ENCODE measurements at regions not wholly inside any gene's neighbourhood (a gene's known extent, or its start where the extent isn't known, plus 50 kb on each side); places are given as distances from the start of the nearest gene placed in this dataset.

DNA sequence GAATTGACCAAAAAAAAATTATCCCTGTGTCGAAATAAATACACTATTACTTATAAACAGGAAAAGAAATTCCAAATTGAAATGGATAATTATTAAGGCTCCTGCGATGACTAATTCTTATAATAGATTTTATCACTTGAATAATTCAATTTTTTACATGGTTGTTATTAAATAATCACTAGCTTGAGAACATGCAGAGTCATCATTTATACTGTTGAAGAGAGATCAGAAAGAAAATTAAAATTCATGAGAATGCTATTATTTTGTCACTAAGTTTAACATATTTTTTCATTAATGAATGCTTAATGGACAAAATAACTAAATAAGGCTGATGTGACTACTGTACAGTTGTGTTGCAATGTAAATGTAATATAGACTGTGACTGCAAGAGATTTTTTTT, 1011.3 kb upstream of the C9orf72 start:
- DNase-seq (ENCODE audit: low spot score) (no peak), FAIRE-seq (no peak)

DNA sequence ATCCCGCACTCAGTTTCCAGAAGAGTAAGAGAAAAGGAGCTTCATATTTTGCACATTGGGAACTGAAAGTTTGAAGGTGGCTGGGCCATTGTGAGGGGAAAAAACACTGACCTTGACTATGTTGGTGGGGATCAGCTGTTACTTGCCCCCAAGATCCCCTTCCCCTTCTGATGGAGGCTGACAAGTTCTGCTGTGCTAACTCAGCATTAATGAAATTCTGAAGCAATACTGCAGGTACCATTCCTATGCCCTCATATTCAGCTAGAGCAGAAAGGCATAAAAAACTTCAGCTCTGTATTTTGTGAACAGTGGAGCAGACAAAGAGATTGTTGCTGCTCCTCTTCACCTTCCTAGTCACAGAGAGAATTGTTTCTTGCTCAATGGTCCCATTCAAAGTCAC, 1013.8 kb upstream of the C9orf72 start:
- DNase-seq (ENCODE audit: low spot score) (no peak), FAIRE-seq (no peak)

DNA sequence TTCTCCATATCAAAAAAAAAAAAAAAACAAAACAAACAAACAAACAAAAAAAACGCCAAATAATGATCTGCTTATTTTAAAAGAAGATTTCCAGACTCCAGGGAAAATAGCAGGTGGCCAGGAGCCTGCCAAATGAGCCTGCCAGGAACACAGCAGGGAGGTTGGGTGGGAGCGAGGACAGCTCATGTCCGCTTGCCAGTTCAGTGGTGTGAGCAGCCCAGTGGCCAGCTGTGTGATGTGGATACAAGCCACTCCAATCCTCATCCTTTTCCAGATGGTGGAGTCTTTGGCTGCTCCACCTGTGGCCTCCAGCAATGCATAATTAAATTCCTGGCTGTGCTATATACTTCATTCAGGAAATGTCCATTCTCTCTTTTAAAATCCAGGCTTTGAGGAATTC, 1025.1 kb upstream of the C9orf72 start:
- DNase-seq (ENCODE audit: low spot score): no peak
- FAIRE-seq: no peak

DNA sequence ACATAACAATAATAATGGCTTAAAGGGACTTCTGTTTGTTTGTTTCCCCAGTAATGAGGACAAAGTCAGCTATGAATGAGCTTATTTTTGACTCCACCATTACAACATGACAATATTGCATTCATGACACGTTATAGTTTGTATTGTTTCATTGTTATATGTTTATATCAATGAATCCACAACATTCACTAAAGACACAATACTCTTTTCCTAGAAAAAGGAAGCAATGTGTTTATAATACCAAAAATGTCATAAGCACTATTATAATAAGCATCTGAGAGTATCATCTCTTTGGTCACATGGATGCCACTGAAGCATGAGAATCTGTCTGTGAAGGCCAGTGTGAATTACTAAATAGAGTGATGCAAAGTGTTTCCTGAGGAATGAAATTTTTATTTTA, 1026.9 kb upstream of the C9orf72 start:
- FAIRE-seq (no peak), DNase-seq (ENCODE audit: low spot score) (no peak)

DNA sequence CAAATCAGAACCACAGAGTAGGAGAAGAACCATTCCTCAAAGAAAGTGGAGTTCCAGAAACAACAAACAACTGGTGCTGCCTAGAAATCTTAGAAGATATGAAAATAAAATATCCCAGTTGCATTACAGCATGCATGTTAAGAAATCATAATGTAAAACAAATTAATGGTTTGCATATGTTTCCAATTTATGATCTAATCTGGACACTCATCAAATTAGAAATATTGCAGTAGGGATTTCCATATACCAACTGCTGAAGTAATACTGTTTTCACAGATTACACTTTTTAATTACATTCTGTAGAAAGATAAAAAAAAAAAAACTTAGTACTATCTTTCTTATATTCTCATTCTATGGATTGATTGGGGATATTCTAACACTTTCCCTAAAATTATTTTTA, 1034.6 kb upstream of the C9orf72 start:
- FAIRE-seq (no peak), DNase-seq (ENCODE audit: low spot score) (no peak)

DNA sequence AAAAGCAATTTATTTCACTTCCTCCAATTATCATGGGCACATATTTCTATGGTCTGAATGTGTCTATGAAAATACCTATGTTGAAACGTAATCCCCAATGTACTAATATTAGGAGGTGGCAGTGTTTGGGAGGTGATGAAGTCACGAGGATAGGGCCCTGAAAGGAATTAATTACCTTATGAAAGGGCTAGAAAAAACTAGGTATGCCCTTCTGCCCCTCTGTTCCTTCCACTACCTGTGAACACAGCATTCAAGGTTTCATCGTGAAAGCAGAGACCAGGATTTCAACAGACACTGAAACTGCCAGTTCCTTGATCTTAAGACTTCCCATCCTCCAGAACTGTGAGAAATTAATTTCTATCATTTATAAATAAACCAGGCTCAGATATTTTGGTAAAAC, 1037.1 kb upstream of the C9orf72 start:
- FAIRE-seq (peak; percentile 30), DNase-seq (ENCODE audit: low spot score) (no peak)

DNA sequence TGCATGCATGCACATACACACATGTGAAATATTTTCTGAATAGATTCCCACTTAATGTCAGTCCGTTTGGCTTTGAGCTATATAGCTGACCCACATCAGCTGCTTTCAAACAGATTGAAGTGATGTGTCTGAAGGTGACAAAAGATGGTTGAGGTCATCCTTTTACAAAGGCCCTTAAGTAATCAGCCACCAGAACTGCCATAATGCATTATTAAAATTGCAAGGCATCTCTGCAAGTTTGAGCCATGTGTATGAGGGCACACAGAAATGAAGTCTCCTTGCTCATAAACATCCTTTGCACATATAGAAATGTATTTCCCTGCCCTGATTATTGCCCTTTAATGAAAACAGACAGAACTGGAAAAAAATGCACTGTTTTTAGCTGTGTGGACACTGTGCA, 1043.0 kb upstream of the C9orf72 start:
- no peak for FAIRE-seq
- DNase-seq (ENCODE audit: low spot score): no peak

DNA sequence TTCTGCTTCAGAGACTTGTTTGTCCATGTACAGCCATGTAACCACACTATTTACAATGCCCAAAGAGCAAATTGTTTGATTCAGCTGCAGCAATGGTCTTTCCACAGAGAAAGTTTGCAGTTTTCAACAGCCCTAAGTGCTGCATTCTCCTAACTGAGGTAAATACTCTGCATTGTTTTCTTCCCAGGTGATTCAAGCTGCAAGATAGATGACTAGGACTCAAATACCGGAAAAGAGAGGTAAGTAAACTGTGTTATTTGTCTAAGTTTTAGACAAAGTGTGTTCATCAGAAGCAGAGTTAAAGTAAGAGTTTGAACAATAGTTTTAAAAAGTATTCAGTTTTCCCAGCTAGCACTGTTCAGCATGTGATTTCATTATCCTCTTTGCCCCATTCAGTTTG, 1046.7 kb upstream of the C9orf72 start:
- FAIRE-seq: no peak

DNA sequence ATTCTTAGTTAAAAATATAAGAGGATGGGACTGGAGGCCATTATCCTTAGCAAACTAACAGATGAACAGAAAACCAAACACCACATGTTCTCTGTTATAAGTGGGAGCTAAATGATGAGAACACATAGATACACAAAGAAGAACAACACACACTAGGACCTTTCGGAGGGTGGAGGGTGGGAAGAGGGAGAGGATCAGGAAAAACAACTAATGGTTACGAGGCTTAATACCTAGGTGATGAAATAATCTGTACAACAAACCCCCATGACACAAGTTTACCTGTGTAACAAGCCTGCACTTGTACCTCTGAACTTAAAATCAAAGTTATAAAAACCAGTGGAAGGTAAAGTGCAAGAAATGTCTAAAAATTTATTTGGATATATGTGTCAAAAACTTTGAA, 1047.4 kb upstream of the C9orf72 start:
- FAIRE-seq (no peak), DNase-seq (ENCODE audit: low spot score) (no peak)

More for the DNA sequence above, 1046.7 kb upstream of the C9orf72 start:
- DNase-seq (ENCODE audit: low spot score): no peak

DNA sequence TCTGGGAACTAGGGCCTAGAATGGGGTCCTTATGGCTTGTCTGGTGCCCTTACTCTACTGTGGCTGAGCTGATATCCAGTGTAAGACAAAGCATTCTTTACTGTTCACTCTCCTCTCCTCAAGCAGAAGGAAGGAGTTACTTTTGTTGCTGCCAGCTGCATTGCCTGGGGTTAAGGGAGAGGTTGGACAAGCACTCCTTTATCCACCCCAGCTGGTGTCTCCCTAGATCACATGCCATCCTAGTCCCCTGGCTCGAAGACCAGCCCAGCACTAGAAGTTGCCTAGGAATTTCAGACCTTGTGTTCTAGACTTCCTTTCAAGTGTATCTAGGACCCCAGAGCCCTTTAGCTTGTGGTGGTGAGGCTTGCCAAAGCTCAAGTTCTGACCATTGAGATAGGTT, 1051.5 kb upstream of the C9orf72 start:
- no peak for FAIRE-seq
- DNase-seq (ENCODE audit: low spot score): no peak

DNA sequence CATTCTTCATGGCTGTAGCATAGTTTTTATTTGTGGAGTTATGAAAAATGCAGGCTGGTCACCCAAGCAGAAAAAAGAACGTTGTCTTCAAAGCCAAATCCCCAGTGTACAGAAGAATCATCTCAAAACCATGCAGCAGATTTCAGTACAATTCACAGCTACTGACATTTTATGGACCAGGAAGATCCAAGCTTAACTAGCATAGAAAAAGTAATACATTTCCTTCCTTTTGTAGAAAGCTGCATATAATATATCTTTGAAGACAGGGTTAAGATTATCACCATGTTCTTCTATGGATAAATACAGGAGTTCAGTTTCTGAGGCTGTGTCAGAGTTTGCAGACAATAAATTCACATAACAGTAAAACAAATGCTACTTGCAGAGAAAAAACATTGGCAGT, 1054.8 kb upstream of the C9orf72 start:
- FAIRE-seq (no peak), DNase-seq (ENCODE audit: low spot score) (no peak)

DNA sequence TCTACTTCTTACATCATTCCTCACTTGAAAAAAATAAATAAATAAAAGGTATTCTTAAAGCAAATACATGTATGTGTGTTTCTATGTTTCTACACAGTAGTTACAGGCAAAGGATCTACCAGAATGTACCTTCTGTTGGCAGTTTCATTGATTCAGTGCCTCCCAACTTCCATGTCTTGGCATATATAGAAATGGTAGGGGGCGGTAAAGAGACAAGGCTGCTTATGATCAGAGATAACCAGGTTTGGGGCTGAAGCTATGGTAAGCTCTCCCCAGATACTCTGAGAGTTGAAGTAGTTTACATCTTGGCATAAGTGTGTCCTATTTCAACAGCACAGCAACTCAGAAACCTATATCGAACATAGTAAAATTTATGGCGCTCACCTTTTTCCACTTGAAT, 1075.4 kb upstream of the C9orf72 start:
- FAIRE-seq: no peak
- no peak for DNase-seq (ENCODE audit: low spot score)

DNA sequence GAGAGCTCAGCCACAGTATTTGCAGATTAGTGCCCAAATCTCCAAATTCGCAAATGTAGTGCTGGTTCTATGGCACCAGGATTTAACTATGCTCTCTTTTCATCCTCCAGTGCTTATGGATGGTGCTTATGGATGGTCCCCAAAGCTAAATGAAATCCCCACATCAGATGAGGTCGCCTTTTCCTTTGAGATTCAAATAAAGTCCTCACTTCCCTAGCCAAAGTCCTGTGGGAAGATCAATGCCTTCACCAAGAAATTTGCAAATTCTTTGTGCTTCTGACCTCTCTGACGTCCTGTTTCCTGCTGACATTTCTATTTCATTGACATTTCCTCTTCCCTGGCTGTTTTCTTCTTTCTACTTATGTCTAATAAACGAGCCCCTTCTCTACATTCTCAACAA, 1077.0 kb upstream of the C9orf72 start:
- FAIRE-seq (no peak), DNase-seq (ENCODE audit: low spot score) (no peak)

DNA sequence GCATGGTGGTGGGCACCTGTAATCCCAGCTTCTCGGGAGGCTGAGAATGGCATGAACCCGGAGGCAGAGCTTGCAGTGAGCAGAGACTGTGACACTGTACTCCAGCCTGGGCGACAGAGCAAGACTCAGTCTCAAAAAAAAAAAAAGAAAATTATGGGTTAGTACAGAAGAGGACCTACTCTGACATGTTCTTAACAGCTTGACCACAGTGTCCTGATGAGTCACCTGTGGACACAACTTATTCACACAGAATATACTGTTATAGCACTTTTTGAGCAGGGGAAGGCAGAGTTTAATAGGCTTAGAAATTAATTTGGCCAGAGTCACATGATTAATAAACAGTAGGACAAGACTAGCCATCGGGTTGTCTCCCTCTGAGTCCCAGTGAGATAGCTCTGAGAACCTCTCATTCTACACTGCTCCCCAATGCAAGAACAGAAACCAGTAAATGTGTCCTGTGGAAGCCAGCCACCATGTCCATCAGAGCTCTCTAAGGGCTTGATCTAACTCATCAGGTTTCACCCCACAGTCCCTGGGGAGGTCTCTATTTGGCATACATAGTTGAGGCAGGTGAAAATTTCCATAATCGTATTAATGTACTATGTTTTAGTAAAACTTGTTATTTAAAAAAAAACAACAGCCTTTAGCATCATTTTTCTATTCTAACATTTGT, 1077.9 kb upstream of the C9orf72 start:
- no peak for FAIRE-seq

DNA sequence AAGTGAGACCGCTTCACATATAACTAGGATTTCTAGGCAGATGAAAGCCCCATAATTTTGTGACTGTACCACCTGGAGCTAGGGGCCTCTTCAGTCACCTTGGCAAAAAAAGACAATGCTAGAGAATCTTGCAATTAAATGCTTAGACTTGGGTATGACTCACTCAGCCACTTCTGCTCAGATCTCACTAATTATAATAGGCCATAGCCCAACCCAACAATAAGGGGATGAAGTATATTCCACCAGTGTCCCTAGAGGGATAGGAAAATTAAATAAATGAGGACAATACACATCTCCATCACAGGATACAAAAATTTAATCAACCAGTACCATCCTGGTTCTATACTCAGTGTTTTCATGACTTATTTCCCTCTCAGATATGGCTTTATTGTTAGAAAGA, 1079.9 kb upstream of the C9orf72 start:
- no peak for DNase-seq (ENCODE audit: low spot score)
- FAIRE-seq: no peak

More for the DNA sequence above, 1077.9 kb upstream of the C9orf72 start:
- DNase-seq (ENCODE audit: low spot score): no peak

DNA sequence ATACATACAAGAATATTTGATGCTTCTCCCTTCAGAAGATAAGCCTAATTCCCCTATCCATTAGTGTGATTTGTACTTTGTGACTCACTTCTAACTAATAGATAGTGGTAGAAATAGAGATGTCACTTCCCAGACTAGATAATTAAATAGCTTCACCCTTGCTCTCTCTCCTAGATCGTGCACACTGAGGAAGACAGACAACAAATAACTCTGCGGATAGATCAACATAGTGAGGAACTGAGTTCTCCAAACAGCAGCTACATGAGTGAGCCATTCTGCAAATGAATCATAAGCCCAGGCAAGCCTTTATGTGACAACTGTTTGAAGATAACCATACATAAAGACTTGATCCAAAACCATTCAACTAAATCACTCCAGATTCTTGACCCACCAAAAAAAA, 1083.4 kb upstream of the C9orf72 start:
- no peak for FAIRE-seq
- no peak for DNase-seq (ENCODE audit: low spot score)

DNA sequence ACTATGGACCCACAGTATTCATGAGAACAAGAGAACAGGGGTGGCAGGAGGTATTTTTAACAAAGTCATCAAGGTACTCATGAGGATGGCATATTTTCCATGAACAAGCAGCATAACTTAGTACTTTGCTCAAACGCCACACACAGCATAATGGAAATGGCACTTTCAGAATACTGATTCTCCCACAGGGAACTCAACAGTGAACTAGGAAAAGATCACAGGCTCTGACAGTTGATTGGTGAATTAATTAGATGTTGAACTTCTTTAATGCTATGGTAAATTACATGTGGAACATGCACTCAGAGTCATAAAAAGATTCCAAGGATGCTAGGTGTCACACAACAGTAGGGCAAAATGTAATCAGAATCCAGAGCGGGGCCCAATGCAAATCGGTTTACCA, 1088.6 kb upstream of the C9orf72 start:
- DNase-seq (ENCODE audit: low spot score): no peak
- no peak for FAIRE-seq

DNA sequence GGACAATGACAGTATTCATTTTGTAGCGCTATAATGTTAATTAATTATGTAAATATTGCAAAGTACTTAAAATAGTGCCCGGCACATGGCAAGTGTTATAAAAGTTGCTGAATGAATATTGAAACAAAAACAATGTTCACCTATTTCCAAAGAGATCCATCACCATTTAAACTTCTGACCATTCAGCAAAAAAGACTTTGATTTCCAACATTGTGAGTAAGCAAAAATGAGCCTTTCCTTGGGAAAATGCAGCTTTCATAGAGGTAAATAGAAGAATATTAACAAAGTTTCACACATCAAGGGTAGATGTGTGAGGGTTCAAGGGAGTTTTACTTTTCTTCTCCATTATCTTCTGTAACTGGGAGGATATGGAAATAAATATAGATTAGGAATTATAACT, 1089.4 kb upstream of the C9orf72 start:
- FAIRE-seq (no peak), DNase-seq (ENCODE audit: low spot score) (no peak)

DNA sequence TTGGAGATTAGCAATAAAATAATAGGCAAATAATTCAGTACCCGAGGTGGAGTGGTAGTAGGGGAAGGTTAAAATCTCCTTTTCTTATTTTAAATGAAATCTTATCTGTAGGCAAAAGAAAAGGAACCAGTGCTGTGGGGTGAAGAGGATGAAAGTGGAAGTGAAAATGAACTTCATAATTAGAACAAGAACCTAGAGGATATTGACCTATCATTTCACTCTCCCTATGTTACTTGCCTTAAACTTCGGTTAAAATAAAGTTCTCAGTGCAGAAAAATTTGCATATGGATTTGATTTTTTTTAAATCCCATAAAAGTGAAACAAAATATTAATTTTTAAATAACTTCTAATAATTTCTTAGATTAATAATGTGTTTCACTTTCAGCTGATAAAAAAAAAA, 1094.9 kb upstream of the C9orf72 start:
- DNase-seq (ENCODE audit: low spot score) (no peak), FAIRE-seq (no peak)

DNA sequence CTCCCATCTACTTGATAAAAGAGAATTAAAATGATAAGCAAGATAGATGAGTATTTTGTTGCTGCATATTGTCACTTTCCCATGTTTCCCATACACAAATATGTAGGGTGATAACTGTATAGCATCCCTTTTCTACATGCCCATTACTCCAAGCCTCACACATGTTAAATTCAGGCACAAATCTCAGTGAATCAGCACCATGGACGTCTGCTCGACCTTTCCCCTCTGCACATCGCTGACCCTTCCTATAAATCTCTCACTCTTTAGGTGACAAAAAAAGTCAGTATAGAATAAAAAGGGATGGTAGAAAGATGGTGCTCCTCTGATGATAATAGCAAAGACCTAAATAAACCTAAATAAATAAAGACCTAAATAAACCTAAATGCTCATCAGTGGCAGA, 1097.7 kb upstream of the C9orf72 start:
- no peak for FAIRE-seq

DNA sequence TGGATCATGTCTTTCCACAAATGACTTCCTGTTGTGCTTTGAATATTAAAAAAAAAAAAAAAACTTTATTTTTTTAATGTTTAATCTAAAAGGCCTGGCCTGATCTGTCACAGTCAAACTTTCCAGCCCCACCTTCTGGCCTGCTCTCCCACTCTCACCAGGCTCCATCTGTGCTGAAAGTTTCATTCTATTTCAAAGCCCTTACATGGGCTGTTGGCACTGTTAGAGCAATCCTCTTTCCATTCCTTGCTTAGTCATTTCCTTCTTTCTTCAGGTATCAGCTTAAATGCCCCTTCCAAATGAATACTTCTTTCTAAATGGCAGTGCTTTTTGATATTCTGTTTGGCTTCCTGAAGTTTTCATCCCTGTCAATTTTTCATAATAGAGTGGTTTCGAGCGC, 1104.8 kb upstream of the C9orf72 start:
- FAIRE-seq (no peak), DNase-seq (ENCODE audit: low spot score) (no peak)

More for the DNA sequence above, 1097.7 kb upstream of the C9orf72 start:
- DNase-seq (ENCODE audit: low spot score): no peak

DNA sequence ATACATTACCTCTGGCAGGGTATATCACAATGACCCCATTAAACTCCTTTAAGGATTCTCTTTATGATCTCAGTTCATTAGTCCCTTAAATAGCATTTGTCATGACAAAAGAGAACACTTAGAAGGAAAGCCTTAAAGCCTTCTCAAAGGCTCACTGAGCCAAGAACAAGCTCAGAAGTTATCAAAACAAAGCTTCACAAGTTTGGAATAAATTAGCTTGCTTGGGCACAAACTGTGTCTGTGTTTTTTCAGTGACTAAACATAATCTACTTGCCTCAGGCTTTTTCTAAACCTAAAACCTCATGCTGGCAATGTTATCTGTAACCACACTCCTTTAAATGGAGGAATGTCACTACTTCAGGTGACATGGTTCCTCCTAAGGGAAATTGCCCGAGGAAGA, 1114.9 kb upstream of the C9orf72 start:
- FAIRE-seq: no peak
- DNase-seq (ENCODE audit: low spot score): no peak

DNA sequence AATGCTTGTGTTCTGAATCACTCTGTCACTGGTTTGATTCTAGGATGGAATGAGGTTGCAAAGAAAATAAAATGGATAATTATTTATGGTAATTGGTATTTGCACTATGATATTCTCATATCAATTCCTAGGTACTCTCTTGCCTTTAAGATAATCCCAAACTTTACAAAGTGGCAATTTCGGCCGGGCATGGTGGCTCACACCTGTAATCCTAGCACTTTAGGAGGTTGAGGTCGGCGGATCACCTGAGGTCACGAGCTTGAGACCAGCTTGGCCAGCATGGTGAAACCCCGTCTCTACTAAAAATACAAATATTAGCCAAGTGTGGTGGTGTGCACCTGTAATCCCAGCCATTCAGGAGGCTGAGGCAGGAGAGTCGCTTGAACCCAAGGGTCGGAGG, 1118.7 kb upstream of the C9orf72 start:
- no peak for DNase-seq (ENCODE audit: low spot score)
- FAIRE-seq: no peak

DNA sequence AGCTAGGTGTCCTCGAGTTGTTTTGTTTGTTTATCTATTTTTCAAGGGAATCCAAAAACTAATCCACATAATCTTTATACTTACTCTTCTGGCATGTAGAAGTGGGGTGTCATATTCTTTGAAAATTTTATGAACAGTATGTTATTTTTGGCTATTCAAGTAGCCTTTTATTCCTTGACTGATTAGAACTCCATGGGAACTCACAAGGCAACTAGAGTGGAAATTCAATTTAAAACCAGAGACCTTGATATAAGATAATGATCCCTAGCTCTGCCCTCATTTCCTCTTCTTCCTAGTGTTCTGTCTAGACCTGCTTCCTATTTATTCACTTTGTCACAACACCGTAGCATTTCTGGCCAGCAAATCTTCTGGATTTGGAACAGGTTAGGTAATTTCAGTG, 1123.7 kb upstream of the C9orf72 start:
- no peak for FAIRE-seq
- no peak for DNase-seq (ENCODE audit: low spot score)

Measured in urothelium cell line (cell line).